ENCODE measurements at regions not wholly inside any gene's neighbourhood (a gene's known extent, or its start where the extent isn't known, plus 50 kb on each side); places are given as distances from the start of the nearest gene placed in this dataset.
"Not testable (repeated sequence)": the region's sequence is repeated elsewhere in the genome, so short reads cannot be mapped to it uniquely, and the experiment has no call there.

DNA sequence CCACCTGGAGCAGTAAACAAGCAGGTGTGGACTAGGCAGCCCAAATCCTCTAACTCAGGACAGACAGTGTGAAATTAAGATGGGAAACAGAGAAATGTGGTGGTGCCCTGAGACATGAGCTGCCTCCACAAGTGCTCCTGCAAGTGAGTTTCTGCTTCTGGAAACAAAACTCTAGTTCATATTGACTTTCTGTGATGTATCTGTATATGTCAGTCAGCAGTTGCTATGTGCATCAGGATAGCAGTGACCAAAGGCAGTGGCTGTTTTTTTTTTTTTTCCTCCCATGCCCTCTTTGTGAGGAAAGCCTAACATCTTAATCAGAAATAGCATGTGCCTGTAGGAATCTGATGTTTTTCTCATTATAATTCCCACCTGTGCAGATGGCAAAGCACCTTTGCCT is 318.4 kb upstream of the SEMA6A start:
- no peak for DNase-seq (ENCODE audit: low read depth in 2 of 2)

DNA sequence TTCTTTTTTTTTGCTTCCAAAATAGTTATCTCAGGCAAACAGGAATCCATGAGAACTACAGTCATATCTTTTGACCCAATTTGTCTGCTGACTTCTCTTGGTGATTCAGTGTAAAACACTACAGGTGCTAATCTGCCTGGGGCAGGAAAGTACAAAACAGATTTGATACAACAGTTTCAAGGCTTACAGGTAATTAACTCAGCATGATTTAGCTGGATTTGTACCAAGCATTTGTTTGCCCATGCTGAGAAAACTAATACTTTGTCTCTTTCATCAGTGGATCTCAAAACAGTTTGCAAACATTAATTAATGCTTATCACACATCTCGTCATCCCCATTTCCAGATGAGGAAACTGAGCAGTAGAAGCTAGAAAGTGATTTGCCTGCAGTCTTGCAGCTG is 312.5 kb upstream of the SEMA6A start:
- DNase-seq (ENCODE audit: low read depth in 2 of 2) = no peak

DNA sequence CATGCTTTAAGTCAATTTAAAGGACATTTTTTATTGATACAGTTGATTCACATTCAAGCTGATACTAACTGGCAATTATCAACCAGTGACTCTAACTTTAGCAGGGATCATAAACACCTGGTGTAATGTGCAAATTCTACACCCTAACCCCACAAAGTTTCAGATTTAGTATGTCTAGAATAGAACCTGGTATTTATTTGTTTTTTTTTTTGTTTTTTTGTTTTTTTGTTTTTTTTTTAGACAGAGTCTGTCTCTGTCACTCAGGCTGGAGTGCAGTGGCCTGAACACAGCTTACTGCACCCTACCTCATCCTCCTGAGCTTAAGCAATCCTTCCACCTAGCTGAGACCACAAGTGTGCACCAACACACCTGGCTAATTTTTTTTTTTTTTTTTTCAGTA is 311.2 kb upstream of the SEMA6A start:
- DNase-seq (ENCODE audit: low read depth in 2 of 2) = no peak

DNA sequence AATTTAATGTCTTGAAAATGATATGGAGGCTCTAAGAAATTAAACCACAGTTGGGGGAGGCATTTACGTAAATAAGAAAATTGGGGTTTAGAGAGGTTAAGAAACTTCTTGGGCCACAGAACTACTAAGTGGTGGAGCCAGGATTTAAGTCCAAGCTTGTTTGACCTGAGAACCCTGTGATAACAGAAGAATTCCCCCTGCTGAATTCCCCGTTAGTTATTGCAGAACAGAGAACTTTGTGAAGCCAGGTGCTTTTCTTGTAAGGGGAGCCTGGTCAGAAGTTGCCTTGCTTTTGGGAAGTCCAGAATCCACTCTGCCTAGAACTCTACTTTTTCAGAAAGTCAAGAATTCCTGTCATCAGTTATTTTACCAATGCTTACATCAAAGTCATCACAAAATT is 309.3 kb upstream of the SEMA6A start:
- DNase-seq (ENCODE audit: low read depth in 2 of 2) = no peak

DNA sequence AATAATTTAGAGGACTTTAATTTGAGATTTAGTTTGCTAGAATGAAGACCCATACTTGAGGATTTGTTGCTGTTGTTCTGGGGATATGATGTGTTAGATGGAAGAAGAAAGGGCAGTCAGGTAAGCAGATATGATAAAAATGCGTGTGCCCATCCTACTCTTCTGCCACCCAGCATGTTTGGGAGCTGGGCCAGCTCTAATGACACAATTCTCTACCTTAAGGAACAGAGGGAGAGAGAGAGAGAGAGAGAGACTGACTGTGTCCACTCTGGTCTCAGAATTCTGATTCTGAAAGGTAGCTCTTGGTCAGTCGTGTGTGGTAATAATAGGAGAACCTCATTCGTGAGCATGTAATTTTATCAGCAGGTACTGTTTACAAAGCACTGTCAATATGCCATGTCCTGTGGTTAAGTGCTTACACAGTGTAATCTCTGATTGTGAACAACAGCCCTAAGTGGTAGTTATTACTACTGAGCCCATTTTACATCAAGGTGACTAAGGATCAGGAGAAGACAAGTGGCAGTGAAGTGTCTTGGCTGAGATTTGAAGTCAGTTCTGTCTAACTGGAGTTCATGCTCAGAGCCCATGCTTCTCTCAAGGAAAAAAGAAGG is 307.4 kb upstream of the SEMA6A start:
- no peak for DNase-seq (ENCODE audit: low read depth in 2 of 2)

DNA sequence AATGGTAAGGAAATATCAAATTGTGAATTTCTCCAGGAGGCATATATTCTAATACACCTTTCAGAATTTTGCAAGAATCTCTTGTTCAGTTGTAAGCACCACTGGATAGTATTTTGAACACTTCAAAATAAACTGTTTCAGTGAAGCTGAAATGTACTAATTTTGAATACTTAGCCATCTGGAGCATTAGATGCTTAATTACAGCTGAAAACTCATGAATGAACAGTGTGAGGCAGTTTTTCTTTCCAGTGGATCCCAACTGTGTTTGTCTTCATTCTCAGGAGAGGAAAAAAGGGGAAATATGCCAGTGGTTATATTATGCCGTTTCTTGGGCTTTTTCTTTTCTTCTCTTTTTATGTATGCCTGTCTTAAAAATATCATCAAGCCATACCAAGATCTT is 306.0 kb upstream of the SEMA6A start:
- DNase-seq (ENCODE audit: low read depth in 2 of 2) = no peak

DNA sequence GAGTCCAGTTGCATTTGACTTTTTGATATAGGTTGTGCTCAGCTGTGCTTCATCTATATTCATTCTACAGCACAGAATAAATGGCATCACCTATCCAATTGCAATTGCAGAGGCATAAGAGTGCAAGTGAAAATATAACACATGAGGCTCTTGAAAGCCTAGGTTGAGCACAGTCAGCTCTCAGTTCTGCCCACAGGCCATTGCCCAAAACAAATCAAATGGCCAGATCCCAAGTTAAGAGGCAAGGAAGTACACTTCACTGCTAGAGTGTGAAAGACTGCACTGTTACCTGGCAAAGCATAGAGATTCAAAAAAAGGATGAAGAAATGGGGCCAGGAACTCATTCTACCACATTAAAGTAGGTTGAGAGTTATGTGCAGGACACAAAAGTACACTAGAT is 305.5 kb upstream of the SEMA6A start:
- DNase-seq (ENCODE audit: low read depth in 2 of 2) = no peak

DNA sequence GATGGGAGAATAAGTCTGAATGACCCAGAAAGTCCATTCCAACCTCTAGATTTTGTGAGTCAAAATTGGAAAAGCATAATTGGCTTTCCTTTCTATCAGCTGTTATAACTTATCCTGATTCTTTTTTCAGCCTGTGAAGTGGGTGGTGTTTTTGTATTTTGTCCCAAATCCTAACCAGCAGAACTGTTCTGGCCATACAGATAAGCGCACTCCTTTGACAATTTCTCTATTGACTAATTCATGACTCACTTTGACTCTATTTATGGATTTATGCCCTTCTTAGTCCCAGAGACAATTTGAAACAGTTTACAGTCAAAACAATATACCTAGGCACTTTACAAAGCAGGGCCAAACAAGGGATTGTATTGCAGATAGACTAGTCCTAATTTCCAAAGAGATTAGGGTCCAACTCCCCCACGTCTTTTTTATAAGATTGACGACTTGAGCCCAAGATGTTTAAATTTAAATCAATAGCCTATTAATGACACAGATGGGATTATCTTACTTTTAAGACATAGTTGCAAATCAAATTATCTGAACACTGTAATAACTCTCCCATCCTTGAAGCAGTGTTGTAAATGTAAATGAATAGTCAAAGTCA is 301.7 kb upstream of the SEMA6A start:
- DNase-seq (ENCODE audit: low read depth in 2 of 2) = no peak

DNA sequence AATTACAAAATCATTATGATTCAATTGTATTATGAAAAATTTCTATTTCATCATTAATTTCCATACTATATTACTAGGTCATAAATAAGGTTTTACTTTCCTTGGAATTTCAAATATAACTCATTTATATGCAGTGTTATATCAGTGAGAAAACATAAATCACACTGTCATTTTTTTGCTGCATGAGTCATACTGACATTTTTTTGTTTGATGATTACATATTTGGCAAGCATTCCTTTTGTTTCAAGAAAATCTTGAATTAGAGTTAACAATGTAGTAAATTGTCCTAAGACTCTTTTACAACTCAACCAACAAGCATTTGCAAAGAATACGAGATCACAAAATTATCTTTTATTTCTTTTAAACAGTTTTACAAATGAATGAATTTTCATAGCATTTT is 298.4 kb upstream of the SEMA6A start:
- DNase-seq (ENCODE audit: low read depth in 2 of 2) = no peak

DNA sequence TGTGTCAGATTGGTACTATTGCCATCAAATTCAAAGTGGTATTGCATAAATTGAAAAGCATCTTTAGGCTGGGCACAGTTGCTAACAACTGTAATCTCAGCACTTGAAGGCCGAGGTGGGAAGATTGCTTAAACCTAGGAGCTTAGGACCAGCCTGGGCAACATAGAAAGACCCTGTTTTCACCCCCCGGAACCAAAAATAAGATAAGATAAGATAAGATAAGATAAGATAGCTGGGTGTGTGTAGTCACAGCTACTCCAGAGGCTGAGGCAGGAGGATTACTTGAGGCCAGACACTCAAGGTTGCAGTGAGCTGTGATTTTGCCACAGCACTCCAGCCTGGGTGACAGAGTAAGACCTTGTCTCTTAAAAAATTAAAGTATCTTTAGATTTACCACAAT is 297.9 kb upstream of the SEMA6A start:
- DNase-seq (ENCODE audit: low read depth in 2 of 2) = no peak

DNA sequence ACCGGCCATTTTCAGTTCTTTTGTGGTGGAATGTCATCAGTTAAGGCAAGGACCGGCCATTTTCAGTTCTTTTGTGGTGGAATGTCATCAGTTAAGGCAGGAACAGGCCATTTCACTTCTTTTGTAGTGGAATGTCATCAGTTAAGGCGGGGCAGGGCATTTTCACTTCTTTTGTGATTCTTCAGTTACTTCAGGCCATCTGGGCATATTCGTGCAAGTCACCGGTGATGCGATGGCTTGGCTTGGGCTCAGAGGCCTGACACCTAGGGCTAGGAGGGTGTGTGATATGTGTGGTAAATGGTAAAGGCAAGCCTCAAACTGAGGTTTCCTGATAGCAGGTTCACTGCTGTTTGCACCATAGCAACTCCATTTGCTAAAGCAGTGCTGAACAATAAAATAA is 293.2 kb upstream of the SEMA6A start:
- not testable (repeated sequence) for DNase-seq (ENCODE audit: low read depth in 2 of 2)

DNA sequence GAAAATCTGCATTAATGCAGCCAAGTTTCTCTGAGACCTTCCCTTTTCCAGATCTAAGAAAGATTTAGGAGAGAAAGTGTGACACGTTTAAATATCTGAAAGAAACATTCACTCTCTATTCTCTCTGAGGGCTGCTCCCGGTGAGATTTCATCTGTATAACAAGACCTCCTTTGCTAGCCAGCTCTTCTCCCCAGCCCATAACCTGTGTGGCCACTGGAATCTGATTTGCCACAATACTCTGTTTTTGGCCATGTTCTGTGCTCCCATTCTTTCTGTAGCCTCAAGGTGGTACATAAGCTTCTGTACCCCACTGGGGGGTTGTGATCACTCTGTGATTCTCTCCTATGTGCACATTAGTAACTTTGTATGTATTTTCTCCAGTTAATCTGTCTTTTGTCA is 291.0 kb upstream of the SEMA6A start:
- DNase-seq (ENCODE audit: low read depth in 2 of 2) = no peak

DNA sequence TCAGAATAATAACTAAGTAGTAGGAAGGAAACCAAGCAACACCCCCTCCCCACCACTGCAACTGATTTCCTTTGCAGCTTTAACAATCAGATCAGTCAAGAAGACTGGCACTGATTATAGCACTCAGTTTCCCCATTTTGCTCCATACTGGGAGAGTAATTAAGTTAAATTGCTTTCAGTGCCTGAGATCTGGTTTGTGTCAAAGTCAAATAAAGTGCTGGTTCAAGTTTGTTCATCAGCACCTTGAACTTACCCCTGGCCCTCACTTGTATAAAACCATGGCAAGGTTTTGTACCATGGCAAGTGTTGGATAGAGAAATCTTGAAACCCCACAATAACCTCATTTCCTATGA is 290.2 kb upstream of the SEMA6A start:
- no peak for DNase-seq (ENCODE audit: low read depth in 2 of 2)

DNA sequence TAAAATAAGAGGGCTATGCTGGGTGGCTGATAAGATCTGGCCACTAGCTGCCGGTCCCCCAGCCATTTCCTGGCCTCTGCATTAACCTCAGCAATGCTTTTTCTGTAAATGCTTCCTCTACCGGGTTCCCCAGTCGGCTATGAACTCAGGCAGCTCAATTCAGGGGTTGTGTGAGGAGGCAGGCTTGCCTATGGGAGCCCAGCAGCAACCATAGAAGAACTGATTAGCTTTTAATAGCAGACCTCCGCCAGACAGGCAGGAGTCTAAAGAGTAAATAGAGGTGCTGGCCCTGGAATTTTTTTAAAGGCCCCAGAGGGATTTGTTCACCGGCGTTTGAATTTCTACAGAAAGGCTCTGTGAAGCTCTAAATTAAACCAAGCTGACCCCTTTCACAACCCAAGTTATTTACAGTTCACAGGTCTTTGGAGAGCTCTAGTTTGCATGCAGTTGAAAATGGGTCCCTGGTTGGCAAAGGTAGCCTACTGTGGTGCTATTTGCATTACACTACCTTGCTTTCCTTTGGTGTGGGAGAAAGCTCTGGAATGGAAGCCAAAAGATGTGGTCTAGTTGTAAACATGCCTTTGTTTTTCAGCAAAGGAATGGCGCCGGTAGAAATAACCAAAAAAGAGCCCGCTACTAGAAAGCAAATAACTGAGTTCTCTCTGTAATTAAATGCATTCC is 289.7 kb upstream of the SEMA6A start:
- DNase-seq (ENCODE audit: low read depth in 2 of 2) = no peak

DNA sequence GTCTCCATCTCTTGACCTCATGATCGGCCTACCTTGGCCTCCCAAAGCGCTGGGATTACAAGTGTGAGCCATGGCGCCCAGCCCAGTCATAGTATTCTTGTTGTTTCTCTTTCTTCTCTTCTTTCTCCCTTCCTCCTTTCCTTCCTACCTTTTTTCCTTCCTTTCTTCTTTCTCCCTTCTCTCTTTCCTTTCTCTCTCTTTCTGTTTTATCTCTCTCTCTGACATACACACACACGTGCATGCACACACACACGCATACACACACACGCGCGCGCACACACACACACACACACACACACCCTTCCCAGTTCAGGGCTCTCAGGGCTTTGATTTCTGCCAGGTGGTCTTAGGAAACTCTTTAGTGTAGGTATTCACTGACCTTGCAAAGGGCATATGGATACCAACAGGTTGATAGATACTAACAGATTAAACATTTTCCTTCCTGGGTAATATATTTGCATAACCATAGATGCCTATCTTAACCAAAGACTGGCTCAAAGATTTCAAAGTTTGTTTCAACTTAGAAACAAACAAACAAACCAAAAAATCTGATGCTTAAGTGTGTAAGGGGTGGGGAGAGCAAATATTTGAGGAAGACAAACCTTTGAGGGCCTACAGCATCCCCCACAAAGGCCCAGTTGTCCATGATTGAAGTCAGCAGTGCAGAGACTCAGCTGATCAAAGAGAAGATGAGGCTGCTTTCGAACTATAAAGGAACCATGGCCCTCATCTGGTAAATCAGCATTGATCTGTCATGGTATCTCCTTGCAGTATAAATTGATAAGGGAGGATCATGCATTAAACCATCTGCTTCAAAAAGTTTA is 288.2 kb upstream of the SEMA6A start:
- no peak for DNase-seq (ENCODE audit: low read depth in 2 of 2)

DNA sequence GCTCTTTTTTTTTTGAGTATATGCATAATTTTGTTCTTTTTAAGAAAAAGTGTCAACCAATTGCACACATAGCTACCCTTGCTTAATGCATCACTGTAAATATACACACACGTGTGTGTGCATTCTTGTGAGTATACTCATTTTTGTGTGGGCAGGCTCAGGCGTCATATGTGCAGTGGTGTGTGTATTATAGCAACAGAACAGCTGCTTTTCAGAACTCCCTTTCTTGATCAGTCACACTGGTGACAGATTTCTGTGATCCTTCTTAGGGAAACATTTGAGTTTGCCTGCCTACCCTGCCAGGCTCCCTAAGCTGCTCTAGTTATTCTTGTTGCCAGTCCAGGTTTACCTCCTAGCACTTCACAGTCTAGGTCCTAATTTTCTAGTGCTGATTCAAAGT is 287.0 kb upstream of the SEMA6A start:
- DNase-seq (ENCODE audit: low read depth in 2 of 2) = no peak

DNA sequence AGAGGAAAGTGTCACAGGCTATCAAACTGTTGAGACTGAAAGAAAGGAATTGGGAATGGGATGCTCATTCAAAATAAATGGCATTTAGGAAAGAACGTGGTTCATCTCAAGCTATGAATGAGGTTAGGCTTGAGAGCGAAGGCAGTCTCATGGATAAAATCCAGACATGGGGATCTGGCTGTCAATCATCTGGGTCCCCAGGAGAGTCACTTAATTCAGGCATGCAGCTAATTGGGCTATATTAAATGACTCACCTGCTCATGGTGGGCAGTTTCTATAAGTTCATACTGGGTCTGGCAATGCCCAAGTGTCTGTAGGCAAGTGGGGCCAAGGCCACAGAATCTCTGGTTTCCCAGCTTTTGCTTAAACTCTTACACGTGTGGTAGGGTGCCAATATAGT is 286.5 kb upstream of the SEMA6A start:
- DNase-seq (ENCODE audit: low read depth in 2 of 2) = no peak

DNA sequence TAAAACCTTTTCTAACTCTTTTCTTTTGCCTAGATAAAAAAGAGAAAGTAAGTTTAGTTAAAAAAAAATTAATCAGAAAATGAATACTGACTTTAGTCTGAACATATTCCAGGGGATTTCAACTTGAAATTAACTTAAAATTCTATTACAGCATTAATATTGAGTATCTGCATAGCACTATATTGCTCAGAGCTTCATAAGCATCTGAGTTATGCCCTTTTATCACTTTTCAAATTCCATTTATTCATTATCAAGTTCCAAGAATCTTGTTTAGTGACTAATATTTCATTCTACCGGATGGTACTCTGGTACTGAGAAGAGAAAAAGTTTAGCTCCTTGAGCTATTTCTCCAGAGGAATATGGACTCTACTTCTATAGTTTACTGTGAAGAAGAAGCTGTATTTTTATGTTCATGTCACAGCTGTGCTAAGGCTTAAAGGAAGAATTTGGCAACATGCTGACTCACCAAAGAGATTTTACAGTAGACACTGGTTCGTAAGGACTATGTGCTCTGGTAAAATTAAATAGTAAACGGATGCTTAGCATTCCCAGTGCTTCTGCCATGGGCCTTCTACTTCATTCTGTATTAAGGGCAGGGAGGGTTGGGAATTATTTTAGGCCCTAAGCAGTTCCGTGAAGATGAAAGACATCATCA is 285.2 kb upstream of the SEMA6A start:
- DNase-seq (ENCODE audit: low read depth in 2 of 2) = no peak

DNA sequence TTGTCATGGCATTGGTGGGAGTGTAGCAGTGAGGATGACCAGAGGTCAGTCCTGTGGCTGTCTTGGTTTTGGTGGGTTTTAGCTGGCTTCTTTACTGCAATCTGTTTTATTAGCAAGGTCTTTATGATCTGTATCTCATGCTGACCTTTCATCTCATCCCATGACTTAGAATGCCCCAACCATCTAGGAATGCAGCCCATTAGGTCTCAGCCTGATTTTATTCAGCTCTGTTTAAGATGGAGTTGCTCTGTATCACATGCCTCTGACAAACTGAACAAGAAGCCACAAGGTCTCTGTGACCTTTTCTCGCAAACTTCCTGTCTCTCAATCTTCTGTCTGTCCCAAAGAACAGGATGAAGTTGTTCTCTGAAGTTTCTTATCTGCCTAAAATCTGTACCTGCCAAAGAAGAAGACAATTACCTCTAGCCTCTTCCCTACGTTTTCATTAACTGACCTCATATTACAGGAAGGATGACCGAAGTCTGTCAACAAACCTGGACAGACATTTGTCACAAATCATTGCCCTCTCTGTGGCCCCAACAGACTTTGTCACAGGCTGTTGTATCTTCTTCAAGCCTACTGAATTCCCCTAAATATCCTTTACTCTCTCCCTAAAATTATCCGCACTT is 284.2 kb upstream of the SEMA6A start:
- DNase-seq (ENCODE audit: low read depth in 2 of 2) = no peak

DNA sequence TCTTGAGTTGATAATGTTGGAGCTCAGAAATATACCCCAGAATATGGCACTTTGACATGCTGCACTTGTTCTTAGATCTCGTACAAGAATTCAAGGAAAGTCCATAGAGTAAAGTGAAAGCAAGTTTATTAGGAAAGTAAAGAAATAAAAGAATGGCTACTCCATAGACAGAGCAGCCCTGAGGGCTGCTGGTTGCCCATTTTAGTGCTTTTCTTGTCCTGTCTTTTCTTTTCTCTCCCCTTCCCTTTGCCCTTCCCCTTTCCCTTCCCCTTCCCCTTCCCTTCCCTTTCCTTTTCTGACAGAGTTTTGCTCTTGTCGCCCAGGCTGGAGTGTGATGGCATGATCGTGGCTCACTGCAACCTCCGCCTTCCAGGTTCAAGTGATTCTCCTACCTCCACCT is 283.4 kb upstream of the SEMA6A start:
- not testable (repeated sequence) for DNase-seq (ENCODE audit: low read depth in 2 of 2)

DNA sequence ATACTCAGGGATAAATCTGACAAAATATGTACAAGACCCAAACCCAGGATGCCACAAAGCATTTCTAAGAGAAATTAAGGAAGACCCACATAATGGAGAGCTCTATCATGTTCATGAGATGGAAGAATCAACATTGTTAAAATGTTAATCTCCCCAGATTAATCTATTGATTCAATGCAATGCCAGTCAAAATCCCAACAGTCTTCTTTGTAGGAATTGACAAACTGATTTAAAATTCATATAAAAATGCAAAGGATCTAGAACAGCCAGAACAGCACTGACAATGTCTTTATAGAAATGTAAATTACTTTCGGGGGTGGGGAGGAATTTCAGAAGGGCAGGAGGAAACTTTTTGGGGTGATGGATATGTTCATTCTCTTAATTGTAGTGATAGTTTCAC is 281.6 kb upstream of the SEMA6A start:
- no peak for DNase-seq (ENCODE audit: low read depth in 2 of 2)

DNA sequence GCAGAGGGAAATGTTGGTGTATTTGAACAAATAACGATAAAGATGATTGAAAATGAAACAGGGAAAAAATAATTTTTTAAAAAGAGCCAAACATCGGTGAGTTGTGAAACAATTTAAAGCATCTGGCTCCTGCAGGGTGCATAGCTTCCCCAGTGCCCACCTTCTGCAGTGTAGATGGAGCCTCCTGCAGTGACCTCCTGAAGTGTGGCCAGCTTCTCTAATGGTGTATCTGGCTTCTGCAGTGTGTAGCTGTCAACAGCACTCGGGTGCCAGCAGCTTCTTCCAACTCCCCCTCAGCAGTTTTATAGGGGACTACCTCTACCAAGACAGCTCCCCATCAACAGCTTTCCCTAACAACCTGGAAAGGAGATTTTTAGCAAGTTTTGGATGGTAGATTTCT is 279.4 kb upstream of the SEMA6A start:
- no peak for DNase-seq (ENCODE audit: low read depth in 2 of 2)
